MM.1S (cell line): ENCODE measurements at regions not wholly inside any gene's neighbourhood (a gene's known extent, or its start where the extent isn't known, plus 50 kb on each side); places are given as distances from the start of the nearest gene placed in this dataset.

Experiments used
- EZH2 ChIP-seq: fragments of 300-600 bp; sonication (generic); optimal IDR thresholded peaks from 2 replicates; pipeline ENCODE3; 2017; ENCODE audit warnings: low read depth, mild to moderate bottlenecking, antibody characterized with exemption, low read length, mixed read lengths
- TF ChIP-seq, protein P1 (sequence below): fragments of 300-600 bp; sonication (generic); IDR thresholded peaks from 2 replicates; pipeline ENCODE4 v1.5.1; 2016; ENCODE audit warnings: antibody characterized with exemption, low read length, mixed read lengths

GRCh38 chr11:15650105-15650938 lies 535.6 kb downstream of the INSC start:
- TF ChIP-seq, protein P1, sequence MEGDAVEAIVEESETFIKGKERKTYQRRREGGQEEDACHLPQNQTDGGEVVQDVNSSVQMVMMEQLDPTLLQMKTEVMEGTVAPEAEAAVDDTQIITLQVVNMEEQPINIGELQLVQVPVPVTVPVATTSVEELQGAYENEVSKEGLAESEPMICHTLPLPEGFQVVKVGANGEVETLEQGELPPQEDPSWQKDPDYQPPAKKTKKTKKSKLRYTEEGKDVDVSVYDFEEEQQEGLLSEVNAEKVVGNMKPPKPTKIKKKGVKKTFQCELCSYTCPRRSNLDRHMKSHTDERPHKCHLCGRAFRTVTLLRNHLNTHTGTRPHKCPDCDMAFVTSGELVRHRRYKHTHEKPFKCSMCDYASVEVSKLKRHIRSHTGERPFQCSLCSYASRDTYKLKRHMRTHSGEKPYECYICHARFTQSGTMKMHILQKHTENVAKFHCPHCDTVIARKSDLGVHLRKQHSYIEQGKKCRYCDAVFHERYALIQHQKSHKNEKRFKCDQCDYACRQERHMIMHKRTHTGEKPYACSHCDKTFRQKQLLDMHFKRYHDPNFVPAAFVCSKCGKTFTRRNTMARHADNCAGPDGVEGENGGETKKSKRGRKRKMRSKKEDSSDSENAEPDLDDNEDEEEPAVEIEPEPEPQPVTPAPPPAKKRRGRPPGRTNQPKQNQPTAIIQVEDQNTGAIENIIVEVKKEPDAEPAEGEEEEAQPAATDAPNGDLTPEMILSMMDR = peak; percentile 85
- TF ChIP-seq EZH2 = no peak
